NCI-H1930 (cell line): ENCODE measurements at regions not wholly inside any gene's neighbourhood (a gene's known extent, or its start where the extent isn't known, plus 50 kb on each side); places are given as distances from the start of the nearest gene placed in this dataset.

ENCODE experiments used
- DNase-seq, 2 experiments: peaks; one replicate each; lab custom pipeline; 2025; lab: John Stamatoyannopoulos, UW

DNA sequence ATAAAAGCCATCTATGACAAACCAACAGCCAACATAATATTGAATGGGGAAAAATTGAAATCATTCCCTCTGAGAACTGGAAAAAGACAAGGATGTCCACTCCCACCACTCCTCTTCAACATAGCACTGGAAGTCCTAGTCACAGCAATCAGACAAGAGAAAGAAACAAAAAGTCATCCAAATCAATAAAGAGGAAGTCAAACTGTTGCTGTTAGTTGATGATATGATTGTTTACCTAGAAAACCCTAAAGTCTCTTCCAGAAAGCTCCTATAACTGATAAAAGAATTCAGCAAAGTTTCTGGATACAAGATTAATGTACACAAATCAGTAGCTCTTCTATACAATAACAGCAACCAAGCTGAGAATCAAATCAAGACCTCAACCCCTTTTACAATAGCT lies 285.1 kb upstream of the PHF14 start:
- no peak for DNase-seq

DNA sequence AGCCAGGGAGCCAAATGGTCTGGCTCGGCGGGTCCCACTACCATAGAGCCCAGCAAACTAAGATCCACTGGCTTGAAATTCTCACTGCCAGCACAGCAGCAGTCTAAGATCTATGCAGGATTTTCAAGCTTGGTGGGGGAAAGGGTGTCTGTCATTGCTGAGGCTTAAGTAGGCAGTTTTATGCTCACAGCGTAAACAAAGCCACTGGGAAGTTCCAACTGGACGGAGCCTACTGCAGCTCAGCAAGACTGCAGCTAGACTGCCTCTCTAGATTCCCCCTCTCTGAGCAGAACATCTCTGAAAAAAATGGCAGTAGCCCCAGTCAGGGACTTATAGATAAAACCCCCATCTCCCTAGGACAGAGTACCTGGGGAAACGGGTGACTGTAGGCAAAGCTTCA lies 277.6 kb upstream of the PHF14 start:
- no peak for DNase-seq

DNA sequence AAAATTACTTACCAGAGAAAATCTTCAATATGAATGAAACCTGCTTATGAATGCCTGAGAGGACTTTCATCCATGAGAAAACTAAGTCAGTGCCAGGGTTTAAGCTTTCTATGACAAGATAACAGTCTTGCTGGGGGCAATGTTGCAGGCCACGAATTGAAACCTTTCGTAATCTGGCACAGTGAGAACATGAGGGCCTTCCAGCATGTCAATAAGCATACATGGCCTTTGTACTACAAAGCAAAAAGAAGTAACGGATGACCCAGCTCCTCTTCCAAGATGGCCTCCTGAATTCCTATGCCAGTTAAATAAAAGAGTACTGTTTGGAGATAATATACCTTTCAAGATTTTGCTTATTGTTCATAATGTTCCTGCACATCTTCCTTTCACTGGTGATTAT lies 270.6 kb upstream of the PHF14 start:
- no peak for DNase-seq

- no peak for DNase-seq
Measured at GRCh38 chr7:10703981-10704380, 269.7 kb upstream of the PHF14 start.

DNA sequence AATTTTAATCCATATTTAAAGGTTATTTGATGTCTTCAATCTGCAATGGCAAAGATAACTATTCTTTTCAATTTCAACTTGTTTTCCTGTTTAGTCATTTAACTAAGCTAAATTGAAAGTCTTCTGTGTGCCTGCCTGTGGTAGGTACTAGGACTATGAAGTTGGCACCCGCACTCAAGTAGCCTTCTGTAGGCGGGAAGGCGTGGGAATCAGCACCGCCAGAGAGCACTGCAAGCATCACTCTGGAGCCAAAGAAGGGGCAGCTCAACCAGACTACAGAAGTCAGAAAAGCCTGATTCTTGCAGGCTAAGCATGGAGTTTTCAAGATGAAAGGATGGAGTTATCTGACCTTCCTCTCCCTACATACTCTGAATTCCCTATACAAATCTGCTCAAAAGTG lies 269.0 kb upstream of the PHF14 start:
- DNase-seq: no peak

- DNase-seq: no peak
Measured at GRCh38 chr7:10706875-10707493, 266.7 kb upstream of the PHF14 start.

- DNase-seq: no peak
Measured at GRCh38 chr7:10707519-10707918, 266.2 kb upstream of the PHF14 start.

- DNase-seq: peak; percentile 2 to 16
Measured at GRCh38 chr7:10708447-10708846, 265.2 kb upstream of the PHF14 start.

- DNase-seq: no peak
Measured at GRCh38 chr7:10718768-10719167, 254.9 kb upstream of the PHF14 start.

DNA sequence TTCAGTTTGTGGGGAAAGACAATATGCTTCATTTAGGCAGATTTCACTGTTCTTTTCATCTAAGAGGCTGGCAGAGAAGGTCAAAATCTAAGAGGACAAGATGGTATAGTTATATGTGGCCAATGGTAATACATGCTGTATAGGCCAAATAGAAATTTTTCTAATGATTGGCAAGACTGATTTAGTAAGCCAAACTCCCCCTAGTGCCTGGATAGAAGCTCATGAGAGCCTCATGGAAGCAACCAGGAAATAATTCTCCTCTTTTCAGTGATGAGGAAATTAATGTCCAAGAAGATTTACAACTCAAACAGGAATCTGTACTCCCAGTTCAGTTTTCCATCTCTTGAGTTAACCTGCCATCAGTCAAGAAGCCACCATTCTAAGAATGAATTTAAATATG lies 253.6 kb upstream of the PHF14 start:
- DNase-seq: no peak

DNA sequence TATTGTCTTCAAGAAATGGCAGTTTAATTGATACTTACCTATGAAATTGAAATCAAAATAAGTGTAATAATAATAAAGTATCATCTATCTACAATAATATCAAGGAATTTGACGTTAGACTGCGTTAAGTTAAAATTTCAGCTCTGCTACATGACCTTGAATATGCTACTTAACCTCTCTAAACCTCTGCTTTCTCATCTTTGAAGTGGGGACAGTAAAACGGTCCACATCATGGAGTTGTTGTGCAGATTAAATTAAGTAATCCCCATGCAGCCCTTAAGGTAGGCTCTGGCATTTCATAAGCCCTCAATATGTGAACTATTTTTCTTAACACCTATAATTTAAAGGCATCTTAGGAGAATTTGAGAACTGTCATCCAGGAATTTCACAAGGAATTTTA lies 252.4 kb upstream of the PHF14 start:
- no peak for DNase-seq

- DNase-seq: no peak
Measured at GRCh38 chr7:10723832-10724231, 249.8 kb upstream of the PHF14 start.

GRCh38 chr7:10724449-10724848 lies 249.2 kb upstream of the PHF14 start:
- no peak for DNase-seq

DNA sequence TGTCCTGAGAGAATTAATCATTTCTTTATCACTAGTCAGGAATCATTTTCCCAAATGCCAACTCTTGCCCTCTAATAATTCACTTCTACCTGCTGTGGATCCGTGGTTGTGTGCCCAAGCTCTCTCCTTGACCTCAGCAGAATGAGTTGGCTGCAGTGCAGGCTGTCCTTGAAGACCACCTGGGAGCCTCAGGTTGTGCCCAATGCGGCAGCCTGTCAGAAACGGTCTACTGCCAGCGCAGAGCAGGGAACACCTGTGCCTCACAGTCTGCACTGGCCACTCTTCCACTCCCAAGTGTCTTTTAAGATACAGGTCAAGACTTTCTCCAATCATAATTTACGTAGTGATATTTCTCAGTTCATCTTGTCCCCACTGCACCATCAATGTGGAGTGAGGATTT lies 246.0 kb upstream of the PHF14 start:
- DNase-seq: no peak

- no peak for DNase-seq
Measured at GRCh38 chr7:10731253-10731773, 242.4 kb upstream of the PHF14 start.

GRCh38 chr7:10733747-10734146 lies 239.9 kb upstream of the PHF14 start:
- no peak for DNase-seq

- no peak for DNase-seq
Measured at GRCh38 chr7:10734595-10734994, 239.1 kb upstream of the PHF14 start.

GRCh38 chr7:10739401-10739800 lies 234.3 kb upstream of the PHF14 start:
- DNase-seq: no peak

GRCh38 chr7:10740805-10741204 lies 232.9 kb upstream of the PHF14 start:
- DNase-seq: no peak

- DNase-seq: no peak
Measured at GRCh38 chr7:10756981-10757380, 216.7 kb upstream of the PHF14 start.

DNA sequence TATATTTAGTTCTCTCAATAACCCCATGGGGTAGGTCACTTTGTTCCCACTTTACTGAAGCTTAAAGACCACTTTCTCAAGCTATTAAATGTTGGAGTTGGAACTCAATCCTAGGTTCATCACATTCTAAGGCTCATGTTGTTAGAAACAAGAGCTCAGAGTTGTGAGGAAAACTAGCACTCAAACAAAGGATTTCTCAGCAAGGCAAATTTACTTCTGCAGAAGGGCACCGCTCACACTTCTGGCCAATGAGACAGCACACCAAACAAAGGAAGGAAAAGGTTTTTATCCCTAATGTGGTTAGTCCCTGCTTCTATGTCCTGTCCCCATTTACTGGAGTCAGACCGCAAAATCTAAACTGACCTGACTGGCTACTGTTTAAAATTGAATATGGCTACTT lies 214.6 kb upstream of the PHF14 start:
- no peak for DNase-seq

GRCh38 chr7:10767771-10768170 lies 205.9 kb upstream of the PHF14 start:
- no peak for DNase-seq

DNA sequence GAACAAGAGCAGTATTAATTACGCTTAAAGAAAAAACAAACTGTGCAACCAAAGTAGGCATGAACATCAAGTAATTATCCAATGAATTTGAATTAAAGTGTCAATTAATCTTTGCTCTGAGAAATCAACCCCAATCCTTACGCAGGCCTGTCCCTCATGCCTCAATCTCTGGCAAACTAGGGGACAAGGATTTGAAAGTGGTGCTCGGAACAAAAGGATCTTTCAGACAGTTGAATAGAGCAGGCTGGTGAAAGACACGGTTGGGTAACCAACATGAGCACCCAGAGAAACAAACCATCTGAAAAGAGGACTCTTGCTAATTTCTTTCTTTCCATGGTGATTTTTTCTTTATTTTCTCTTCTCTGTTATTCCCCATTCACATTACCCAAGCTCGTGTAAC lies 203.5 kb upstream of the PHF14 start:
- no peak for DNase-seq

DNA sequence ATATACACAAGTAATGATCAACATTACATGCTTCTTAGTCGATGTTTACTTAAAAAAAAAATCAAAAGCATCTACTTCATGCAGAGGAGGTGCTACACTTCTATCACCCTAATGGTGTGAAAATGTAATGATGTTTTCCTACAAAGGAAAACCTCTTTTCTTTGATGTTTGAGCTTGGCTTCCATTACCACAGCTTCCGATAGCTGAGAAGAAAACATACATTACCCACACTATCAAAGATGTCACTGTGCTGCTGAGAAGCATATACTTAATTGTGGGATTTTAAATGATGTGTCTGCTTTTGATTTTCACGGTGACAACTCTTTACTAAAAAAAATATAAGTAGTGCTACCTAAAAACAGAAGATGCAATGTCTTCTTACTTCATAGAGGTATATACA lies 200.2 kb upstream of the PHF14 start:
- no peak for DNase-seq
